Lower leg skin (tissue), 4 donors: ENCODE measurements at regions not wholly inside any gene's neighbourhood (a gene's known extent, or its start where the extent isn't known, plus 50 kb on each side); places are given as distances from the start of the nearest gene placed in this dataset.

Experiments
- DNase-seq, 2 donors: peaks; one replicate each; pipeline ENCODE4 v3.0.0-alpha.2; 2019; ENCODE audit warnings: low spot score in 2 of 2
- H3K4me3 ChIP-seq: fragments of 200-600 bp; sonication (generic); 2 replicates; pipeline ENCODE4 v1.5.1; 2017; ENCODE audit warnings: mild to moderate bottlenecking, low read depth; ENCODE audit not compliant: poor library complexity, severe bottlenecking
- CTCF ChIP-seq, 3 donors: fragments of 450-650 bp; IDR thresholded peaks; one replicate each; pipeline ENCODE4 v1.5.1; 2016; ENCODE audit warnings: antibody characterized with exemption in 3 of 3, mild to moderate bottlenecking in 3 of 3, moderate library complexity in 2 of 3
- POLR2A ChIP-seq, 2 donors: fragments of 450-650 bp; IDR thresholded peaks; one replicate each; pipeline ENCODE4 v1.6.1; 2016 to 2017; ENCODE audit warnings: antibody characterized with exemption in 2 of 2, mild to moderate bottlenecking in 1 of 2, moderate library complexity in 1 of 2
- WGBS, 2 donors: methylation state at CpG; one replicate each; pipeline ENCODE4 v1.1.5; 2018; 5-methylcytosine and 5-hydroxymethylcytosine counted together
- intact Hi-C: fragments of 100-400 bp; cut with DNase I; formaldehyde crosslinking; loops from one replicate; pipeline ENCODE4 v1.15.0; 2023; ENCODE audit warnings: low total_unique reads

GRCh38 chr1:80933346-80933745 lies 867.4 kb upstream of the ADGRL2 start:
- 88 to 95% methylated on average over 1 of the region's 1 CpG for WGBS, 2 donors
- no peak for DNase-seq

GRCh38 chr1:80931178-80931577 lies 869.6 kb upstream of the ADGRL2 start:
- intact Hi-C loops = no loop called here
- DNase-seq = no peak
- TF ChIP-seq POLR2A (IDR thresholded peaks at IDR 0.05) (no peak), CTCF (IDR thresholded peaks at IDR 0.05) (no peak)
- no peak overlapping the region for H3K4me3 ChIP-seq

More at GRCh38 chr1:80933346-80933745, 867.4 kb upstream of the ADGRL2 start:
- TF ChIP-seq CTCF (IDR thresholded peaks at IDR 0.05) (no peak), POLR2A (IDR thresholded peaks at IDR 0.05) (no peak)
- no peak overlapping the region for H3K4me3 ChIP-seq
- intact Hi-C loops = no loop called here

GRCh38 chr1:80929868-80930508 lies 870.7 kb upstream of the ADGRL2 start:
- DNase-seq = no peak
- no peak overlapping the region for H3K4me3 ChIP-seq
- 66 to 81% methylated on average over 3 of the region's 3 CpGs for WGBS, 2 donors
- intact Hi-C loops = no loop called here
- no peak for TF ChIP-seq POLR2A (IDR thresholded peaks at IDR 0.05)
- no peak for TF ChIP-seq CTCF (IDR thresholded peaks at IDR 0.05)

- TF ChIP-seq POLR2A (IDR thresholded peaks at IDR 0.05) (no peak), CTCF (IDR thresholded peaks at IDR 0.05) (no peak)
- H3K4me3 ChIP-seq = no peak overlapping the region
- WGBS, 2 donors = 89 to 91% methylated on average over 4 of the region's 4 CpGs
- no peak for DNase-seq
- intact Hi-C loops = no loop called here
Measured at GRCh38 chr1:80926531-80926930, 874.2 kb upstream of the ADGRL2 start.

- H3K4me3 ChIP-seq = no peak overlapping the region
- WGBS, 2 donors = 83 to 89% methylated on average over 3 of the region's 3 CpGs
- intact Hi-C loops = no loop called here
- TF ChIP-seq POLR2A (IDR thresholded peaks at IDR 0.05) = no peak
- no peak for TF ChIP-seq CTCF (IDR thresholded peaks at IDR 0.05)
- DNase-seq = no peak
Measured at GRCh38 chr1:80925130-80925805, 875.5 kb upstream of the ADGRL2 start.
